ENCODE measurements at regions not wholly inside any gene's neighbourhood (a gene's known extent, or its start where the extent isn't known, plus 50 kb on each side); places are given as distances from the start of the nearest gene placed in this dataset.

GRCh38 chr18:51545446-51545845, 348.0 kb upstream of the MEX3C start:
- no peaks in the 10 kb centered on the region for H3K27me3 ChIP-seq (ENCODE audit: control insufficient read depth, insufficient read depth, low read length)
- TF ChIP-seq CTCF (IDR thresholded peaks at IDR 0.05; ENCODE audit: insufficient read depth, low read length, poor library complexity, severe bottlenecking) = no peak
- H3K4me3 ChIP-seq (ENCODE audit: low read depth, low read length) = no peak overlapping the region
- DNase-seq (ENCODE audit: low read depth) = no peak
- no peaks in the 10 kb centered on the region for H3K36me3 ChIP-seq (ENCODE audit: control insufficient read depth, insufficient read depth, low read length)

- Histone ChIP-seq H3K27me3 (ENCODE audit: control insufficient read depth, insufficient read depth, low read length) (no peaks in the 10 kb centered on the region), H3K36me3 (ENCODE audit: control insufficient read depth, insufficient read depth, low read length) (no peaks in the 10 kb centered on the region), H3K4me3 (ENCODE audit: low read depth, low read length) (no peak overlapping the region)
- TF ChIP-seq CTCF (IDR thresholded peaks at IDR 0.05; ENCODE audit: insufficient read depth, low read length, poor library complexity, severe bottlenecking) = no peak
- no peak for DNase-seq (ENCODE audit: low read depth)
These were observed 361.9 kb upstream of the MEX3C start for GRCh38 chr18:51559198-51559901.

GRCh38 chr18:51559902-51560287, 362.4 kb upstream of the MEX3C start:
- no peak for TF ChIP-seq CTCF (IDR thresholded peaks at IDR 0.05; ENCODE audit: insufficient read depth, low read length, poor library complexity, severe bottlenecking)
- no peaks in the 10 kb centered on the region for H3K36me3 ChIP-seq (ENCODE audit: control insufficient read depth, insufficient read depth, low read length)
- no peak for DNase-seq (ENCODE audit: low read depth)
- no peak overlapping the region for H3K4me3 ChIP-seq (ENCODE audit: low read depth, low read length)
- no peaks in the 10 kb centered on the region for H3K27me3 ChIP-seq (ENCODE audit: control insufficient read depth, insufficient read depth, low read length)

GRCh38 chr18:51561821-51562220, 364.3 kb upstream of the MEX3C start:
- Histone ChIP-seq H3K27me3 (ENCODE audit: control insufficient read depth, insufficient read depth, low read length) (no peaks in the 10 kb centered on the region), H3K4me3 (ENCODE audit: low read depth, low read length) (no peak overlapping the region)

GRCh38 chr18:51562866-51563265, 365.4 kb upstream of the MEX3C start:
- Histone ChIP-seq H3K4me3 (ENCODE audit: low read depth, low read length) (no peak overlapping the region), H3K36me3 (ENCODE audit: control insufficient read depth, insufficient read depth, low read length) (no peaks in the 10 kb centered on the region), H3K27me3 (ENCODE audit: control insufficient read depth, insufficient read depth, low read length) (no peaks in the 10 kb centered on the region)
- DNase-seq (ENCODE audit: low read depth) = no peak
- no peak for TF ChIP-seq CTCF (IDR thresholded peaks at IDR 0.05; ENCODE audit: insufficient read depth, low read length, poor library complexity, severe bottlenecking)

More at GRCh38 chr18:51561821-51562220, 364.3 kb upstream of the MEX3C start:
- peak; percentile 1 for DNase-seq (ENCODE audit: low read depth)
- H3K36me3 ChIP-seq (ENCODE audit: control insufficient read depth, insufficient read depth, low read length) = no peaks in the 10 kb centered on the region
- no peak for TF ChIP-seq CTCF (IDR thresholded peaks at IDR 0.05; ENCODE audit: insufficient read depth, low read length, poor library complexity, severe bottlenecking)

- H3K4me3 ChIP-seq (ENCODE audit: low read depth, low read length) = no peak overlapping the region
- H3K36me3 ChIP-seq (ENCODE audit: control insufficient read depth, insufficient read depth, low read length) = no peaks in the 10 kb centered on the region
- no peaks in the 10 kb centered on the region for H3K27me3 ChIP-seq (ENCODE audit: control insufficient read depth, insufficient read depth, low read length)
- DNase-seq (ENCODE audit: low read depth) = no peak
- no peak for TF ChIP-seq CTCF (IDR thresholded peaks at IDR 0.05; ENCODE audit: insufficient read depth, low read length, poor library complexity, severe bottlenecking)
These were observed 365.9 kb upstream of the MEX3C start for GRCh38 chr18:51563396-51563795.

Data from kidney epithelial cell (primary cell).